ENCODE measurements at regions not wholly inside any gene's neighbourhood (a gene's known extent, or its start where the extent isn't known, plus 50 kb on each side); places are given as distances from the start of the nearest gene placed in this dataset.

DNA sequence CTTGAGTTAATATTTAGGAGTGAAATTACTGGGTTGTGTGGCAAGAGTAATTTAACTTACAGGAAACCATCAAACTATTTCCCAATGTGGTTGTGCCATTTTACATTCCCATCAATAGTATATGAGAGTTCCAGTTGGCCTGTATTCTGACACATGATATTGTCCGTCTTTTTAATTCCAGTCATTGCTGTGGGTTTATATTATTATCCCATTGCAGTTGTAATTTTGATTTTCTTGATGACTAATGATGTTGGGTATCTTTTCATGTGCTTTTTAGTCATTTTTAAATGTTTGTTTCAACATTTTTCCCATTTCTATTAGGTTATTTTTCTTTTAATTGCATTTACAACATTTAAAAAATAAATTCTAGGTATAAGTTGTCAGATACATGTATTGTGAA, 614.0 kb downstream of the UTRN start:
- no peaks in the 10 kb centered on the region for H3K4me1 ChIP-seq (ENCODE audit: insufficient read depth, low read length, severe bottlenecking)
- no peak overlapping the region for H3K4me2 ChIP-seq (ENCODE audit: low read length)
- H3K9ac ChIP-seq (ENCODE audit: low read length), result no peak overlapping the region
- H3K27me3 ChIP-seq (ENCODE audit: insufficient read depth, low read length), result no peaks in the 10 kb centered on the region
- H3K36me3 ChIP-seq (ENCODE audit: insufficient read depth, low read length), result no peaks in the 10 kb centered on the region
- H4K20me1 ChIP-seq (ENCODE audit: insufficient read depth, low read length), result no peaks in the 10 kb centered on the region
- no peak overlapping the region for H2AFZ ChIP-seq (ENCODE audit: low read length)
- no peaks in the 10 kb centered on the region for H3K9me2 ChIP-seq (ENCODE audit: low read depth, low read length)
- H3K4me3 ChIP-seq (ENCODE audit: low read depth, low read length, poor library complexity, severe bottlenecking), result no peak overlapping the region
- H3K27ac ChIP-seq (ENCODE audit: low read depth, low read length, poor library complexity, severe bottlenecking), result no peak overlapping the region
- H3K9me3 ChIP-seq (ENCODE audit: low read length), result no peaks in the 10 kb centered on the region
- H3F3A ChIP-seq (ENCODE audit: insufficient read depth, low read length), result no peaks in the 10 kb centered on the region
- no peaks in the 10 kb centered on the region for H3K79me2 ChIP-seq (ENCODE audit: insufficient read depth, low read length)
- TF ChIP-seq, protein P1, sequence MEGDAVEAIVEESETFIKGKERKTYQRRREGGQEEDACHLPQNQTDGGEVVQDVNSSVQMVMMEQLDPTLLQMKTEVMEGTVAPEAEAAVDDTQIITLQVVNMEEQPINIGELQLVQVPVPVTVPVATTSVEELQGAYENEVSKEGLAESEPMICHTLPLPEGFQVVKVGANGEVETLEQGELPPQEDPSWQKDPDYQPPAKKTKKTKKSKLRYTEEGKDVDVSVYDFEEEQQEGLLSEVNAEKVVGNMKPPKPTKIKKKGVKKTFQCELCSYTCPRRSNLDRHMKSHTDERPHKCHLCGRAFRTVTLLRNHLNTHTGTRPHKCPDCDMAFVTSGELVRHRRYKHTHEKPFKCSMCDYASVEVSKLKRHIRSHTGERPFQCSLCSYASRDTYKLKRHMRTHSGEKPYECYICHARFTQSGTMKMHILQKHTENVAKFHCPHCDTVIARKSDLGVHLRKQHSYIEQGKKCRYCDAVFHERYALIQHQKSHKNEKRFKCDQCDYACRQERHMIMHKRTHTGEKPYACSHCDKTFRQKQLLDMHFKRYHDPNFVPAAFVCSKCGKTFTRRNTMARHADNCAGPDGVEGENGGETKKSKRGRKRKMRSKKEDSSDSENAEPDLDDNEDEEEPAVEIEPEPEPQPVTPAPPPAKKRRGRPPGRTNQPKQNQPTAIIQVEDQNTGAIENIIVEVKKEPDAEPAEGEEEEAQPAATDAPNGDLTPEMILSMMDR (IDR thresholded peaks at IDR 0.05; ENCODE audit: low read length), result no peak
- TF ChIP-seq EZH2 (IDR thresholded peaks at IDR 0.05; ENCODE audit: borderline replicate concordance, low read length), result no peak

DNA sequence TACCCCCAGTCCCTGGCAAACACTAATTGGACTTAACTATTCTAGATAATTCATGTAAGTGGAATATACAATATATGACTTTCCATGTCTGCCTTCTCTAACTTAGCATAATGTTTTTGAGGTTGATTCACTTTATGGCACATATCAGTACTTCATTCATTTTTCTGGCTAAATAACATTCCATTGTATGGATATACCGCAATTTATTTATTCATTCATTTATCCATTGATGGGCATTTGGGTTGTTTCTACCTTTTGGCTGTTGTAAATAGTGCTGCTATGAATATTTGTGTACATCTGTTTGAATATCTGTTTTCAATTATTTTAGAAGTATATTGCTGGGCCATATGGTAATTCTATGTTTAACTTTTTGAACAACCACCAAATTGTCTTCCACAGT, 616.3 kb downstream of the UTRN start:
- Histone ChIP-seq H3K79me2 (ENCODE audit: insufficient read depth, low read length) (no peaks in the 10 kb centered on the region), H3K4me1 (ENCODE audit: insufficient read depth, low read length, severe bottlenecking) (no peaks in the 10 kb centered on the region), H3K9ac (ENCODE audit: low read length) (no peak overlapping the region), H3F3A (ENCODE audit: insufficient read depth, low read length) (no peaks in the 10 kb centered on the region), H3K4me3 (ENCODE audit: low read depth, low read length, poor library complexity, severe bottlenecking) (no peak overlapping the region), H3K27me3 (ENCODE audit: insufficient read depth, low read length) (no peaks in the 10 kb centered on the region), H2AFZ (ENCODE audit: low read length) (no peak overlapping the region), H3K4me2 (ENCODE audit: low read length) (no peak overlapping the region), H3K9me2 (ENCODE audit: low read depth, low read length) (no peaks in the 10 kb centered on the region; the same call in 1 of the 2 replicates), H3K27ac (ENCODE audit: low read depth, low read length, poor library complexity, severe bottlenecking) (no peak overlapping the region), H3K9me3 (ENCODE audit: low read length) (no peaks in the 10 kb centered on the region), H3K36me3 (ENCODE audit: insufficient read depth, low read length) (no peaks in the 10 kb centered on the region), H4K20me1 (ENCODE audit: insufficient read depth, low read length) (no peaks in the 10 kb centered on the region)
- TF ChIP-seq EZH2 (IDR thresholded peaks at IDR 0.05; ENCODE audit: borderline replicate concordance, low read length), result no peak
- TF ChIP-seq, protein P1 (IDR thresholded peaks at IDR 0.05; ENCODE audit: low read length), result no peak

- no peaks in the 10 kb centered on the region for H3K4me1 ChIP-seq (ENCODE audit: insufficient read depth, low read length, severe bottlenecking)
- H4K20me1 ChIP-seq (ENCODE audit: insufficient read depth, low read length), result no peaks in the 10 kb centered on the region
- H3K27me3 ChIP-seq (ENCODE audit: insufficient read depth, low read length), result no peaks in the 10 kb centered on the region
- no peak for TF ChIP-seq EZH2 (IDR thresholded peaks at IDR 0.05; ENCODE audit: borderline replicate concordance, low read length)
- TF ChIP-seq, protein P1 (IDR thresholded peaks at IDR 0.05; ENCODE audit: low read length), result no peak
- no peak overlapping the region for H2AFZ ChIP-seq (ENCODE audit: low read length)
- no peak overlapping the region for H3K4me3 ChIP-seq (ENCODE audit: low read depth, low read length, poor library complexity, severe bottlenecking)
- H3K36me3 ChIP-seq (ENCODE audit: insufficient read depth, low read length), result no peaks in the 10 kb centered on the region
- no peak overlapping the region for H3K4me2 ChIP-seq (ENCODE audit: low read length)
- H3K79me2 ChIP-seq (ENCODE audit: insufficient read depth, low read length), result no peaks in the 10 kb centered on the region
- no peak overlapping the region for H3K9ac ChIP-seq (ENCODE audit: low read length)
- no peaks in the 10 kb centered on the region for H3F3A ChIP-seq (ENCODE audit: insufficient read depth, low read length)
- no peaks in the 10 kb centered on the region; the same call in 1 of the 2 replicates for H3K9me2 ChIP-seq (ENCODE audit: low read depth, low read length)
- H3K9me3 ChIP-seq (ENCODE audit: low read length), result no peaks in the 10 kb centered on the region
- no peak overlapping the region for H3K27ac ChIP-seq (ENCODE audit: low read depth, low read length, poor library complexity, severe bottlenecking)
Measured at GRCh38 chr6:144908004-144908403, 622.9 kb downstream of the UTRN start.

Data from OCI-LY1 (cell line).